Upper lobe of left lung (tissue), 6 donors: ENCODE measurements at regions not wholly inside any gene's neighbourhood (a gene's known extent, or its start where the extent isn't known, plus 50 kb on each side); places are given as distances from the start of the nearest gene placed in this dataset.

Source experiments
- ATAC-seq, 2 donors: fragments of 200-7000 bp; cut with Tn5 transposase; one replicate each; pipeline ENCODE4 v1.9.1; 2022; ENCODE audit warnings: mild to moderate bottlenecking in 2 of 2, moderate library complexity in 2 of 2; ENCODE audit not compliant: low FRiP score in 2 of 2
- DNase-seq, 2 donors: peaks; one replicate each; pipeline ENCODE4 v3.0.0-alpha.2; 2019 to 2020
- H3K27ac ChIP-seq, 4 donors: fragments of 200-600 bp; sonication (generic); one replicate each; pipeline ENCODE4 v1.5.1; 2016 to 2019
- H3K27me3 ChIP-seq, 4 donors: fragments of 200-600 bp; sonication (generic); one replicate each; pipeline ENCODE4 v1.5.1; 2017 to 2019
- H3K36me3 ChIP-seq, 4 donors: fragments of 200-600 bp; sonication (generic); one replicate each; pipeline ENCODE4 v1.5.1; 2016 to 2019
- H3K4me1 ChIP-seq, 4 donors: fragments of 200-600 bp; sonication (generic); one replicate each; pipeline ENCODE4 v1.5.1; 2018 to 2019
- H3K4me3 ChIP-seq, 4 donors: fragments of 200-600 bp; sonication (generic); one replicate each; pipeline ENCODE4 v1.5.1; 2017 to 2019; ENCODE audit warnings: mild to moderate bottlenecking in 2 of 4, moderate library complexity in 1 of 4
- H3K9me3 ChIP-seq, 4 donors: fragments of 200-600 bp; sonication (generic); one replicate each; pipeline ENCODE4 v1.5.1; 2018 to 2019
- EP300 ChIP-seq, 4 donors: sonication (generic); formaldehyde crosslinking; IDR thresholded peaks; one replicate each; pipeline ENCODE4 v1.5.1; 2017; ENCODE audit warnings: antibody characterized with exemption in 4 of 4, control low read depth in 2 of 4
- POLR2A ChIP-seq, 4 donors: fragments of 450-650 bp; IDR thresholded peaks; one replicate each; pipeline ENCODE4 v1.5.1; 2016 to 2017; ENCODE audit warnings: antibody characterized with exemption in 4 of 4, mild to moderate bottlenecking in 2 of 4
- POLR2AphosphoS5 ChIP-seq, 2 donors: sonication (generic); formaldehyde crosslinking; IDR thresholded peaks; one replicate each; pipeline ENCODE4 v1.5.1; 2017; ENCODE audit warnings: antibody characterized with exemption in 2 of 2
- WGBS, 2 donors: methylation state at CpG; one replicate each; pipeline ENCODE4 v1.1.5; 2017 to 2018; 5-methylcytosine and 5-hydroxymethylcytosine counted together
- TF ChIP-seq, protein P1 (sequence below), 6 experiments: fragments of 450-650 bp in 4 of 6; fragments of 200-600 bp in 2 of 6; sonication (generic) in 2 of 6; IDR thresholded peaks; one replicate each; pipeline ENCODE4 v1.5.1; 2016 to 2019; ENCODE audit warnings: antibody characterized with exemption in 6 of 6
- donor health status: DM: no; HTN: no; CAD: no; lungs with moderate emphysema.
- donor health status: DM: no; HTN: yes; CAD: no; lungs with severe emphysema.

DNA sequence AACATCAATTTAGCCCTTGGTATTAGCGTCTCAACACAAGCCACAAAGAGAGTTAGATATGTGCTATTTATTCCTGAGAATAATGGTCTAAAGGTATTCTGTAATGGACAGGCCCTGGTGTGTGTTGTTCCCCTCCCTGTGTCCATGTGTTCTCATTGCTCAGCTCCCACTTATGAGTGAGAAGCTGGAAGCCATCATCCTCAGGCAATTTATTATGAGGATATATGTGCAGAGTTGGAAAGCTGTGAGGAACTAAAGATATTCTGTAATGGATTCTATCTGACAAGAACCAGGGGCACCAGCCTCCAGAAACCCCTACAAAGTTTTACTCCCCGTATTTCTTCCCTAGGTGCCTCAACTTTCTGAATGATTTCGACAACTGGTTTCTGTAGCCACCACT lies 210.8 kb downstream of the GRIN2B start:
- Histone ChIP-seq H3K9me3 (no peaks in the 10 kb centered on the region), H3K27ac (no peak overlapping the region), H3K36me3 (no peaks in the 10 kb centered on the region), H3K27me3 (no peaks in the 10 kb centered on the region), H3K4me3 (no peak overlapping the region), H3K4me1 (no peaks in the 10 kb centered on the region)
- ATAC-seq (no peak), DNase-seq (no peak)
- TF ChIP-seq, protein P1, sequence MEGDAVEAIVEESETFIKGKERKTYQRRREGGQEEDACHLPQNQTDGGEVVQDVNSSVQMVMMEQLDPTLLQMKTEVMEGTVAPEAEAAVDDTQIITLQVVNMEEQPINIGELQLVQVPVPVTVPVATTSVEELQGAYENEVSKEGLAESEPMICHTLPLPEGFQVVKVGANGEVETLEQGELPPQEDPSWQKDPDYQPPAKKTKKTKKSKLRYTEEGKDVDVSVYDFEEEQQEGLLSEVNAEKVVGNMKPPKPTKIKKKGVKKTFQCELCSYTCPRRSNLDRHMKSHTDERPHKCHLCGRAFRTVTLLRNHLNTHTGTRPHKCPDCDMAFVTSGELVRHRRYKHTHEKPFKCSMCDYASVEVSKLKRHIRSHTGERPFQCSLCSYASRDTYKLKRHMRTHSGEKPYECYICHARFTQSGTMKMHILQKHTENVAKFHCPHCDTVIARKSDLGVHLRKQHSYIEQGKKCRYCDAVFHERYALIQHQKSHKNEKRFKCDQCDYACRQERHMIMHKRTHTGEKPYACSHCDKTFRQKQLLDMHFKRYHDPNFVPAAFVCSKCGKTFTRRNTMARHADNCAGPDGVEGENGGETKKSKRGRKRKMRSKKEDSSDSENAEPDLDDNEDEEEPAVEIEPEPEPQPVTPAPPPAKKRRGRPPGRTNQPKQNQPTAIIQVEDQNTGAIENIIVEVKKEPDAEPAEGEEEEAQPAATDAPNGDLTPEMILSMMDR (IDR thresholded peaks at IDR 0.05), result no peak
- TF ChIP-seq EP300 (IDR thresholded peaks at IDR 0.05) (no peak), POLR2A (IDR thresholded peaks at IDR 0.05) (no peak), POLR2AphosphoS5 (IDR thresholded peaks at IDR 0.05) (no peak)
- WGBS, 2 donors, result 65 to 82% methylated on average over 3 of the region's 3 CpGs

DNA sequence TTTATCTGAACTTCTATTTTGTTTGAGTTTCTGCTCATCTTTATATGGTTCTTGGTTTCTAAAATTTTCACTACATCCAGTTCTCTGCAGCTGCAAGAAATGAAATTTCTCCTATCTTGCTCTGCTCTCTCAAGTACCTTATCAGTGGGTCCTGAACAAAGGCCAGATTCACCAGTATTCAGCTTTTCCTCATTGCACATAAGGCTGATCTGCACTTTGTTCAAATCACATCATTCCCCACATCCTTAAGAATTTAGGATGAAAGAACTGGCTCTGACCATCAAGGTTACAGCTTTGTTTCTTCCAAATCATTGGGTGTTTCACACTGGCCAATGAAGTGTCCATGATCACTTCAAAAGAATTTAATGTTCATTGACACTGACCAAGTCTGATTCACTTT lies 211.4 kb downstream of the GRIN2B start:
- TF ChIP-seq, protein P1 (IDR thresholded peaks at IDR 0.05), result no peak
- TF ChIP-seq POLR2A (IDR thresholded peaks at IDR 0.05), result no peak
- TF ChIP-seq EP300 (IDR thresholded peaks at IDR 0.05), result no peak
- TF ChIP-seq POLR2AphosphoS5 (IDR thresholded peaks at IDR 0.05), result no peak
- H3K27me3 ChIP-seq, result no peaks in the 10 kb centered on the region
- H3K9me3 ChIP-seq, result no peaks in the 10 kb centered on the region
- H3K4me1 ChIP-seq, result no peaks in the 10 kb centered on the region
- no peak overlapping the region for H3K4me3 ChIP-seq
- ATAC-seq, result no peak
- H3K27ac ChIP-seq, result no peak overlapping the region
- no peak for DNase-seq
- H3K36me3 ChIP-seq, result no peaks in the 10 kb centered on the region

DNA sequence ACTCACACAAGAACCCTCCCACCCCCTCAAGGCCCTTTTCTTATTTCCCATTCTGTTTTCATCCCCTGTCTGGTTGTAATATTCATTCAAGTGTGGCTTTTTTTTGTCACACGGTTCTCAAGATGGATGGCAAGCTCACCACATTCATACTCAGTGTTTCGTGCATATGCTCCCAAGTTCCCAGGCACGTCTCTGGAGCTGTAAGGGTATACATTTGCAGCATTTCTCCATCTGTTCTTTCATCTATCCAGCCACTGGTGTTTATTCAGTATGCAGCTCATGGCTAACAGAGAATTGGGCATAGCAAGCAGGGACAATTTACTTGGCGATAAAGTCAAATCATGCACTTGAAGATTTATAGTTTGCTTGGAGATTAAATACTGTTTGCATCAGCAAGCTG lies 212.1 kb downstream of the GRIN2B start:
- WGBS, 2 donors, result 79 to 82% methylated on average over 4 of the region's 4 CpGs
- Histone ChIP-seq H3K36me3 (no peaks in the 10 kb centered on the region), H3K4me1 (no peaks in the 10 kb centered on the region), H3K4me3 (no peak overlapping the region), H3K9me3 (no peaks in the 10 kb centered on the region), H3K27ac (no peak overlapping the region), H3K27me3 (no peaks in the 10 kb centered on the region)
- DNase-seq (no peak), ATAC-seq (no peak)
- no peak for TF ChIP-seq POLR2AphosphoS5 (IDR thresholded peaks at IDR 0.05)
- TF ChIP-seq POLR2A (IDR thresholded peaks at IDR 0.05), result no peak

DNA sequence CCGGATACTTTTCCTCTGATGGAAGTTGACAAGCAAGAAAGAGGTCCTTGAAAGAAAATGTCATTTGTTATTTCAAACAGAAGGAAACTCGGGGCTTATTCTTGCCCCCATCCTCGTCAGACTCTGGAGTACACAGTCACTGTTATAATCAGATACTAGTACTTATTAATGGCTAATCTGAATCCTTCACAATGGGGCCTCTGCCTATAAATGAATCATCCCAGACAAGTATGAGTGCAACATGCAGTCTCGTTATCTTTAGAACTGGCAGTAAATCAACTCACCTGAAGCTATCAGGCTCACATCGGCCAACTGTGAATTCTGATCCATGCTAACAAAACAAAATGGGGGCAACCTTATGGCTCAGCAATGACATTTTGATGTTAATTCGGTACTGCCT lies 216.7 kb downstream of the GRIN2B start:
- DNase-seq (no peak), ATAC-seq (no peak)
- 65 to 78% methylated on average over 5 to 6 of the region's 6 CpGs for WGBS, 2 donors
- Histone ChIP-seq H3K9me3 (no peaks in the 10 kb centered on the region), H3K4me3 (no peak overlapping the region), H3K4me1 (no peaks in the 10 kb centered on the region), H3K27ac (no peak overlapping the region), H3K36me3 (no peaks in the 10 kb centered on the region), H3K27me3 (no peaks in the 10 kb centered on the region)
- no peak for TF ChIP-seq POLR2A (IDR thresholded peaks at IDR 0.05)
- TF ChIP-seq EP300 (IDR thresholded peaks at IDR 0.05), result no peak
- TF ChIP-seq POLR2AphosphoS5 (IDR thresholded peaks at IDR 0.05), result no peak
- TF ChIP-seq, protein P1 (IDR thresholded peaks at IDR 0.05), result no peak

DNA sequence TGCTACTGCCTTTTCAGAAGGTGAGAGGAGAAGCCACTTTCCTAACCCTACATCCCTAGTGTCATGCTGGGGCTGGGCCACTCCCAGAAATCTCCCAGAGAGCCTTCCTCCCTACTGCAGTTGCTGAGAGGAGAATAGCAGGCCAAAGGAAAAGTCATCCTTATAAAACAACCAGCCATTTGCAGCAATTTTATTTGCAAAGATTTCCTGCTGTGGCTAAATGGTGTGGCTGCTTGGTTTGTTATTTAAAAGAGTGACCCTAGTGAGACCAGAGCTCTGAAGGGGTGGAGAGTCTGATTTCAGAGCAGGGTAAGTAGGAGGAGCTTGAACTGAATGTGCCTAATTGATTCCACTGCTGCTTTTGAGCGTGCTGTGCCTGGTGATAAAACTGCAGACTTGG lies 232.0 kb downstream of the GRIN2B start:
- no peak for ATAC-seq
- Histone ChIP-seq H3K27me3 (peaks cover 0 to 2% (median 0%) of the 10 kb centered on the region in 4 donors), H3K9me3 (no peaks in the 10 kb centered on the region), H3K4me1 (no peaks in the 10 kb centered on the region), H3K36me3 (no peaks in the 10 kb centered on the region), H3K4me3 (no peak overlapping the region), H3K27ac (no peak overlapping the region)
- no peak for TF ChIP-seq POLR2A (IDR thresholded peaks at IDR 0.05)
- TF ChIP-seq, protein P1 (IDR thresholded peaks at IDR 0.05), result no peak
- TF ChIP-seq EP300 (IDR thresholded peaks at IDR 0.05), result no peak
- TF ChIP-seq POLR2AphosphoS5 (IDR thresholded peaks at IDR 0.05), result no peak
- no peak for DNase-seq
- 22 to 47% methylated on average over 1 of the region's 1 CpG for WGBS, 2 donors
